Choroid plexus epithelial cell (primary cell): ENCODE measurements at regions not wholly inside any gene's neighbourhood (a gene's known extent, or its start where the extent isn't known, plus 50 kb on each side); places are given as distances from the start of the nearest gene placed in this dataset.

Experiments
- DNase-seq: peaks from one replicate; pipeline ENCODE4 v3.0.0-alpha.2; 2010; ENCODE audit warnings: low read depth
- H3K4me3 ChIP-seq: 2 replicates; pipeline ENCODE4 v1.5.1; 2011; ENCODE audit warnings: low read depth, mild to moderate bottlenecking, control low read depth, low read length, moderate library complexity
- TF ChIP-seq, protein P1 (sequence below): conservative IDR thresholded peaks from 2 replicates; pipeline ENCODE4 v1.5.1; 2011; ENCODE audit warnings: low read depth, mild to moderate bottlenecking, control low read depth, inconsistent platforms, low read length, moderate library complexity

DNA sequence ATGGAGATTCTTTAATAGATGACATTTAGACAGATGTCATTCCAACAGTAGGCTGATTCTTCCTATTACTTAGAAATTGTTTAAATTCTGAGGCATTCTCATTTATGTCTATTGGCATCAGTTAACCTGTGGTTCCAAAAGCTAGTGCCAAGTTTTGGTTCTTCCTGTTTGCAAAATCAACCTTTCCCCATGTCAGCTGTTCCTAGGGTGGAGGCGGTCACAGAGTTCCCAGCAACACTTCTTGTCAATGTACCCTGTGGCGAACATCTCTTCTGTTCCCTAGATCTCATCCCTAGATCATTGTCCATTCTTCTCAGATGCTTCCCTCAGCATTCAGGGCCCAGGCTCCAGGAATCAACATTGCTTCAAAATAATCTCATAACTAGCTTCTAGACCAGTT is 140.9 kb downstream of the PHLDA1 start:
- DNase-seq = no peak
- TF ChIP-seq, protein P1, sequence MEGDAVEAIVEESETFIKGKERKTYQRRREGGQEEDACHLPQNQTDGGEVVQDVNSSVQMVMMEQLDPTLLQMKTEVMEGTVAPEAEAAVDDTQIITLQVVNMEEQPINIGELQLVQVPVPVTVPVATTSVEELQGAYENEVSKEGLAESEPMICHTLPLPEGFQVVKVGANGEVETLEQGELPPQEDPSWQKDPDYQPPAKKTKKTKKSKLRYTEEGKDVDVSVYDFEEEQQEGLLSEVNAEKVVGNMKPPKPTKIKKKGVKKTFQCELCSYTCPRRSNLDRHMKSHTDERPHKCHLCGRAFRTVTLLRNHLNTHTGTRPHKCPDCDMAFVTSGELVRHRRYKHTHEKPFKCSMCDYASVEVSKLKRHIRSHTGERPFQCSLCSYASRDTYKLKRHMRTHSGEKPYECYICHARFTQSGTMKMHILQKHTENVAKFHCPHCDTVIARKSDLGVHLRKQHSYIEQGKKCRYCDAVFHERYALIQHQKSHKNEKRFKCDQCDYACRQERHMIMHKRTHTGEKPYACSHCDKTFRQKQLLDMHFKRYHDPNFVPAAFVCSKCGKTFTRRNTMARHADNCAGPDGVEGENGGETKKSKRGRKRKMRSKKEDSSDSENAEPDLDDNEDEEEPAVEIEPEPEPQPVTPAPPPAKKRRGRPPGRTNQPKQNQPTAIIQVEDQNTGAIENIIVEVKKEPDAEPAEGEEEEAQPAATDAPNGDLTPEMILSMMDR = no peak
- H3K4me3 ChIP-seq = no peak overlapping the region

DNA sequence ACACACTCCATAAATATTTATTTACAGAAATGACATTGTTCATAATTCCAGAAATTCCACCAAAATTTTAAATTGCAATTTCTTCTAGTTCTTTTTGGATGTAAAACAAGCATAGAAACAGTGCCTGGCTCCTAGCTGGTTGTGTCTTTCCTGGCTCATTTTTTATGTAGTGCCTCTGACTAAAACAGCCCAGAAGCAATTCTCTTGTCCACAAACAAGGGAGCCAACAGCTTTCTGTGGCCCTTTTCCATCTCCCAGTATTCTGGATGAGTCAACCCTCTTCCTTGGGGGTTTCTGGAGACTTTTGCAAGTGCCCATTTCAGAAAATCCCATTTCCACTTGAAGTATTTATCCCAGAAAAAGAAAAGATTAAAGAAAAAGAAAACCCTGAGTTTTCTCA is 141.4 kb downstream of the PHLDA1 start:
- TF ChIP-seq, protein P1 = no peak
- DNase-seq = no peak
- H3K4me3 ChIP-seq = no peak overlapping the region

DNA sequence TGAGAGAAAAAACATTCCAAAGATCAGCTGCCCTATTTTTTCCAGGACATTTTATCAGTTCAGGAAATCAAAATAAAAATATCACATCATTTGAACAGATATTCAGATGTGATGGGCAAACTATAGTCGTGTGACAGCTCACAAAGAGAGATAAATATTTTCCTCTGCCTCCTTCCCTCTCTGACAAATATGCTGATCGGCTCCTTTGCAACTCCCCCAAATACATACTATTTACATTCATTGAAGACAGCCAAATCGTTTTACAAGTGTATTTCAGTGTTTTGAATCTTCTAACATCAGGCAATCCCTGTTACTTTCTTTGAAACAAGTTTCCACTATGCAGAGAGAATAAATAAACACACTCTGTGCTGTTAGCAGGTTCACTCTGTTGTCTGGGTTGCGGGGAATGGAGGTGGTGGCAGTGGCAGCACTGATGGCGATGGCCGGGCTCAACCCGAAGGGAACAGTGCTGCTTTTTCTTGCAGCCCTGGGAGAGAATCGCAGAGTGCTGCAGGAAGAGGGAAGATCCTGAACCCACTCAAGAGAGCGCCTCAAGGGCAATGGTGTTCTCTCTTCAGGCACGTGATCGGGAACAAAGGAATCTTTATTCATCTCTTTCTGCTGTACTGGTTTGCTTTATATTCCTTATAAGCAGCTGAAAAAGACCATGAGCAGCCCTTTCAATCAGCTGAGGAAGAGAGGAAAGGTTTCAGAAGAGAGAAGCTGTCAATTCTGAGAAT is 142.5 kb downstream of the PHLDA1 start:
- H3K4me3 ChIP-seq = peak overlapping the region; percentile 13
- no peak for DNase-seq
- TF ChIP-seq, protein P1 = no peak

DNA sequence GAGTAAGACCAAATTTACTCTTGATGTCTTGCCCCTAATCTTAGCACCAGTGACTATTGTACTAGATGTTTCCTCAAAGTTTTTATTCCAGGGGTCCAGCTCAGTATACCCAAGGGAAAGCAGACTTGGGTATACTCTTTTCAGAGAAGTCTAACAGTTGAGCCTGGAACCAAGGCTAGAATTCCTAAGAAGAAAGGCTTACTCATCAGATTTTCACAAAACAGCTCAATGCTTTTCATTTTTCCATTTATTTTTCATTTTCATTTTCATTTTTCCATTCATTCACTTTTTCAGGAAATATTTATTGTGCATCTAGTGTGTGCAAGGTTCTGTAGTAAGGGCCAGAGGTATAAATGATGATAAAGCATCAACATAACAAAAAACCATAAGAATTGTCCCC is 143.2 kb downstream of the PHLDA1 start:
- TF ChIP-seq, protein P1 = no peak
- no peak overlapping the region for H3K4me3 ChIP-seq
- no peak for DNase-seq

DNA sequence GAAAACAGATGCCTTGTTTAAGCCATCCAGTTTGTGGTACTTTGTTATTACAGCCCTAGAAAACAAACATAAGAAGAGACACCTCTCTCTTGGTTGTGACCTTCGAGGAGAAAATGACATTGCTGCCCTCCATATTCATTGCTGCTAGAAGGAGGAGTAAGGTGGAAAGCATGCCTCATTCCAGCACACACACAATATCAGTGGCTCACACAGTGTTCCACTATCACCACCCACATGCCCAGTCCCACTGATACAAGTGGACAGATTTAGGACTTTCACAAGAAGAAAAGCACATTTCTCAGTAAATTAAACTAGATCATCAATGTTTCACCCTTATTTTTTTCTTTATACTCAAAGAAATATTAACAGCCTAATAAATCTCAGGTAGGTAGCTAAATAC is 143.6 kb downstream of the PHLDA1 start:
- no peak for DNase-seq
- no peak overlapping the region for H3K4me3 ChIP-seq
- TF ChIP-seq, protein P1 = no peak

DNA sequence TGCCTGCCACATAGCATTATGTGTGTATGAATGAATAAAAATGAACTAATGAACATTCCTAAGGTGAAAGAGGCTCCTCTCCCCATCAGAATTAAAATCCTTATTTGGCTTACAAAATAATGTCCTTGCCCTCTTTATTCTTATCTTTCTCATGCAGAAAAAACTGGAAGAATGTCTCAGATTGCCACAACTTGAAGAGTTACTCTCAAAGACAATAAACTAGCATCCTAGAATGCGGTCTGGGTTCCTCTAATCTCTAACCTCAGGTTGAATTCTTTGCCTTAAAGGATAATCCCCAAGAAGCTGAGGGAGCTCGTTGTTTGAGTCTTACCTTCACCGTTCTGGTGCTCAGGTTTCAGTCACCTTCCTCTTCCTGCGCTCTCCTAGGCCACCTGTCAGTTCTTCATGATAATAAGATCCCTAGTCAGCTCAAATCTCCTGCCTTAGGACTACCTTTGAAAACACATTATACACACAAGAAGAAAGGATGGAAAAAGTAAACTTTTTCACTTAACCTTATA is 147.1 kb downstream of the PHLDA1 start:
- TF ChIP-seq, protein P1 = no peak
- no peak overlapping the region for H3K4me3 ChIP-seq
- DNase-seq = no peak

DNA sequence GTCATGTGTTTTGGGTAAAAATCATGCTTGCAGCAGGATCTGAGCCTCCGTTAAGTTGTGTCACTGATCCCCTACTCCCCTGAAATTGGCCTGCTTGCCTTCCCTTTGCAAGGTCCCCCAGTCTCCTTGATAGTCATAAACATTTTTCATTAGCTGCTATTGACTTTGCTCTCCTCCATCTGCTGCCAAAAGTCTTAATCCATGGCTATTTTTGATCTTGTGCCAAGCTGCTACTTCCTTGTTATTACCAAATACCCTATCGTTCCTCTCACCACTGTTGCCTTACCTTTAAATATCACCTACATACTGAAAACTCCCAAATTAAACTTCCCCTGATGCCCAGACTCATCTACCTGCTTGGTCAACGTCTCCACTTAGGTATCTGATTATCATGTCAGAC is 148.3 kb downstream of the PHLDA1 start:
- TF ChIP-seq, protein P1 = no peak
- H3K4me3 ChIP-seq = no peak overlapping the region
- DNase-seq = no peak
